ENCODE measurements at regions not wholly inside any gene's neighbourhood (a gene's known extent, or its start where the extent isn't known, plus 50 kb on each side); places are given as distances from the start of the nearest gene placed in this dataset.

GRCh38 chr3:106056931-106057330, 188.1 kb upstream of the CBLB start:
- Histone ChIP-seq H3K4me3 (replicated peaks; ENCODE audit: insufficient read depth, low read length) (no peak overlapping the region), H3K27ac (replicated peaks) (no peak overlapping the region), H3K27me3 (ENCODE audit: insufficient read depth, poor library complexity, severe bottlenecking) (no peaks in the 10 kb centered on the region)
- no peak for DNase-seq (ENCODE audit: low read depth in 1 of 2, low spot score in 1 of 2)
- TF ChIP-seq GABPA (IDR thresholded peaks at IDR 0.05; ENCODE audit: low read depth) (no peak), POLR2AphosphoS5 (IDR thresholded peaks at IDR 0.05; ENCODE audit: low read depth) (no peak), CTCF (IDR thresholded peaks at IDR 0.05; ENCODE audit: insufficient read depth, low read length) (no peak), SPI1 (IDR thresholded peaks at IDR 0.05; ENCODE audit: borderline replicate concordance, low read depth) (no peak), REST (IDR thresholded peaks at IDR 0.05; ENCODE audit: insufficient replicate concordance, low read depth) (no peak)

GRCh38 chr3:106058475-106058874, 189.7 kb upstream of the CBLB start:
- H3K4me3 ChIP-seq (replicated peaks; ENCODE audit: insufficient read depth, low read length), result no peak overlapping the region
- no peak overlapping the region for H3K27ac ChIP-seq (replicated peaks)
- no peak for DNase-seq (ENCODE audit: low read depth in 1 of 2, low spot score in 1 of 2)
- H3K27me3 ChIP-seq (ENCODE audit: insufficient read depth, poor library complexity, severe bottlenecking), result no peaks in the 10 kb centered on the region
- no peak for TF ChIP-seq POLR2AphosphoS5 (IDR thresholded peaks at IDR 0.05; ENCODE audit: low read depth)
- no peak for TF ChIP-seq GABPA (IDR thresholded peaks at IDR 0.05; ENCODE audit: low read depth)
- no peak for TF ChIP-seq SPI1 (IDR thresholded peaks at IDR 0.05; ENCODE audit: borderline replicate concordance, low read depth)
- no peak for TF ChIP-seq REST (IDR thresholded peaks at IDR 0.05; ENCODE audit: insufficient replicate concordance, low read depth)
- TF ChIP-seq CTCF (IDR thresholded peaks at IDR 0.05; ENCODE audit: insufficient read depth, low read length), result no peak

GRCh38 chr3:106059953-106060517, 191.2 kb upstream of the CBLB start:
- Histone ChIP-seq H3K27ac (replicated peaks) (no peak overlapping the region), H3K27me3 (ENCODE audit: insufficient read depth, poor library complexity, severe bottlenecking) (no peaks in the 10 kb centered on the region), H3K4me3 (replicated peaks; ENCODE audit: insufficient read depth, low read length) (no peak overlapping the region)
- TF ChIP-seq CTCF (IDR thresholded peaks at IDR 0.05; ENCODE audit: insufficient read depth, low read length) (no peak), SPI1 (IDR thresholded peaks at IDR 0.05; ENCODE audit: borderline replicate concordance, low read depth) (no peak)
- DNase-seq (ENCODE audit: low read depth in 1 of 2, low spot score in 1 of 2), result no peak

- Histone ChIP-seq H3K27ac (replicated peaks) (no peak overlapping the region), H3K27me3 (ENCODE audit: insufficient read depth, poor library complexity, severe bottlenecking) (no peaks in the 10 kb centered on the region), H3K4me3 (replicated peaks; ENCODE audit: insufficient read depth, low read length) (no peak overlapping the region)
- no peak for TF ChIP-seq POLR2AphosphoS5 (IDR thresholded peaks at IDR 0.05; ENCODE audit: low read depth)
- no peak for TF ChIP-seq CTCF (IDR thresholded peaks at IDR 0.05; ENCODE audit: insufficient read depth, low read length)
- TF ChIP-seq SPI1 (IDR thresholded peaks at IDR 0.05; ENCODE audit: borderline replicate concordance, low read depth), result no peak
- TF ChIP-seq REST (IDR thresholded peaks at IDR 0.05; ENCODE audit: insufficient replicate concordance, low read depth), result no peak
- no peak for TF ChIP-seq GABPA (IDR thresholded peaks at IDR 0.05; ENCODE audit: low read depth)
- no peak for DNase-seq (ENCODE audit: low read depth in 1 of 2, low spot score in 1 of 2)
Measured at GRCh38 chr3:106063909-106064308, 195.1 kb upstream of the CBLB start.

Measured in HL-60 (cell line).